ENCODE measurements at regions not wholly inside any gene's neighbourhood (a gene's known extent, or its start where the extent isn't known, plus 50 kb on each side); places are given as distances from the start of the nearest gene placed in this dataset.

DNA sequence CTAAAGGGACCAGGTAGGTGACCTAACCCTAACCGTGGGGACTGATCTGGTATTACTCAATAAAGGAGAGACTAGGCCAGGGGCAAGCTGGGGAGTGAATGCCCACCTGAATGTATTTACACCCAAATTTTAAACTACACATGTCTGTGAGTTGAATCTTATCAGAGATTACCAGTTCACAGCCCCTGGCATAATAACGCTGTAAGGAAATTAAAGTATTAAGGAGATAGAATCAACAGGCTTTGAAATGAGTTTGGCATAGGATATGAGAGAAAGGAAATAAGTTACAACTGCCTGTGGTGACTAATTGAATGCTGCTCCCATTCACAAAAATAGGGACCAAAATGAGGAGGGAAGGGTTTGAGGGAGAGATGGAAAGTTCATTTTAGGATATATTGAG is 593.3 kb downstream of the CSNK1G3 start:
- no peak for DNase-seq (ENCODE audit: low read depth, low spot score)
- H3K9me2 ChIP-seq (ENCODE audit: insufficient read depth), result no peaks in the 10 kb centered on the region; the same call in 1 of the 2 replicates
- H3K4me3 ChIP-seq (replicated peaks in 1 of 2; ENCODE audit: low read depth in 1 of 2, low read length in 2 of 2), result no peak overlapping the region
- ChIA-PET CTCF (no interaction called here), RAD21 (ENCODE audit: low non-redundant PET in 1 of 2, low total read pairs in 2 of 2, uncharacterized antibody in 2 of 2, unreplicated experiment in 2 of 2) (no interaction called here), POLR2A (no interaction called here)
- ATAC-seq, result no peak
- H3K4me1 ChIP-seq (ENCODE audit: control insufficient read depth in 1 of 2, insufficient read depth in 2 of 2, low read length in 2 of 2), result no peaks in the 10 kb centered on the region
- no peak overlapping the region for H3K4me2 ChIP-seq (ENCODE audit: low read length)
- no peaks in the 10 kb centered on the region for H3K36me3 ChIP-seq (ENCODE audit: control insufficient read depth in 1 of 2, insufficient read depth in 2 of 2, low read length in 2 of 2)
- BruUV-seq (replicated peaks), result no TSS peak
- H3K27me3 ChIP-seq (ENCODE audit: insufficient read depth, low read length), result no peaks in the 10 kb centered on the region
- intact Hi-C loops (cut with micrococcal nuclease), result no loop called here
- no peak for TF ChIP-seq RAD21 (IDR thresholded peaks at IDR 0.05; ENCODE audit: low read depth)
- TF ChIP-seq FOSL1 (IDR thresholded peaks at IDR 0.05; ENCODE audit: low read depth), result no peak
- TF ChIP-seq REST (IDR thresholded peaks at IDR 0.05; ENCODE audit: low read depth), result no peak
- no peak for TF ChIP-seq JUND (IDR thresholded peaks at IDR 0.05)
- TF ChIP-seq ZFX (IDR thresholded peaks at IDR 0.05), result no peak
- no peak for TF ChIP-seq TCF7L2 (IDR thresholded peaks at IDR 0.05; ENCODE audit: borderline replicate concordance, extremely low read depth, insufficient read depth, insufficient read length)
- TF ChIP-seq EZH2phosphoT487 (IDR thresholded peaks at IDR 0.05; ENCODE audit: borderline replicate concordance), result no peak
- TF ChIP-seq YY1 (IDR thresholded peaks at IDR 0.05; ENCODE audit: extremely low read depth, insufficient replicate concordance, low read depth, low read length), result no peak
- no peak for TF ChIP-seq CBX3 (IDR thresholded peaks at IDR 0.05; ENCODE audit: low read depth)
- no peak for TF ChIP-seq EGR1 (IDR thresholded peaks at IDR 0.05; ENCODE audit: low read depth)
- no peak overlapping the region for H2AFZ ChIP-seq (ENCODE audit: low read depth, low read length, poor library complexity, severe bottlenecking)
- H4K20me1 ChIP-seq (ENCODE audit: insufficient read depth), result no peaks in the 10 kb centered on the region
- no peaks in the 10 kb centered on the region for H3K9me3 ChIP-seq (ENCODE audit: control insufficient read depth in 1 of 2, insufficient read depth in 1 of 2, low read depth in 1 of 2, low read length in 2 of 2)
- H3K79me2 ChIP-seq (ENCODE audit: insufficient read depth, low read length), result no peaks in the 10 kb centered on the region
- H3K27ac ChIP-seq (ENCODE audit: low read depth, low read length), result no peak overlapping the region
- no peak overlapping the region for H3K9ac ChIP-seq (ENCODE audit: low read length)

Measured in HCT116 (cell line).